ENCODE measurements at regions not wholly inside any gene's neighbourhood (a gene's known extent, or its start where the extent isn't known, plus 50 kb on each side); places are given as distances from the start of the nearest gene placed in this dataset.
"Not testable (repeated sequence)": the region's sequence is repeated elsewhere in the genome, so short reads cannot be mapped to it uniquely, and the experiment has no call there.

DNA sequence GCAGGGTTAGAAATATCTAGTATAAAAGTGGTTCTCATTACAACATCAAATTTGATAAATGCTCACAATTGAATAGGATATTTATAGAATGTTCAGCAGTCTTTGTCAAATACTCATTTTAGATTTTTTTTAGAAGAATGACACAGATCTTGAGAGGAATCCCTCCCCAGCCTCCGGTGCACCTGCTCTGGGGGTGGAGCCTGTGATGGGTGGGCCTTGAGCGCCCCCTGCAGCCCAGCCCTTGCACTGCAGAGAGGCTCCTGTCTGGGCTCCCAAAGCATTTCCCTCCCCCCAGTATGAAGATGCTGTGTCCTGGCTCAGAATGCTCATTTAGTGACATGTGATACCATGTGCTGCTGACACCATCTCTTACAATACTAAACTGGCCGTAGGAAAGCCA, 792.3 kb downstream of the TMEM121 start:
- Histone ChIP-seq H3K27me3 (ENCODE audit: insufficient read depth, poor library complexity, severe bottlenecking) (no peaks in the 10 kb centered on the region), H3K27ac (replicated peaks) (no peak overlapping the region), H3K4me3 (replicated peaks; ENCODE audit: insufficient read depth, low read length) (no peak overlapping the region)
- no peak for TF ChIP-seq POLR2AphosphoS5 (IDR thresholded peaks at IDR 0.05; ENCODE audit: low read depth)
- TF ChIP-seq, protein P1, sequence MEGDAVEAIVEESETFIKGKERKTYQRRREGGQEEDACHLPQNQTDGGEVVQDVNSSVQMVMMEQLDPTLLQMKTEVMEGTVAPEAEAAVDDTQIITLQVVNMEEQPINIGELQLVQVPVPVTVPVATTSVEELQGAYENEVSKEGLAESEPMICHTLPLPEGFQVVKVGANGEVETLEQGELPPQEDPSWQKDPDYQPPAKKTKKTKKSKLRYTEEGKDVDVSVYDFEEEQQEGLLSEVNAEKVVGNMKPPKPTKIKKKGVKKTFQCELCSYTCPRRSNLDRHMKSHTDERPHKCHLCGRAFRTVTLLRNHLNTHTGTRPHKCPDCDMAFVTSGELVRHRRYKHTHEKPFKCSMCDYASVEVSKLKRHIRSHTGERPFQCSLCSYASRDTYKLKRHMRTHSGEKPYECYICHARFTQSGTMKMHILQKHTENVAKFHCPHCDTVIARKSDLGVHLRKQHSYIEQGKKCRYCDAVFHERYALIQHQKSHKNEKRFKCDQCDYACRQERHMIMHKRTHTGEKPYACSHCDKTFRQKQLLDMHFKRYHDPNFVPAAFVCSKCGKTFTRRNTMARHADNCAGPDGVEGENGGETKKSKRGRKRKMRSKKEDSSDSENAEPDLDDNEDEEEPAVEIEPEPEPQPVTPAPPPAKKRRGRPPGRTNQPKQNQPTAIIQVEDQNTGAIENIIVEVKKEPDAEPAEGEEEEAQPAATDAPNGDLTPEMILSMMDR (IDR thresholded peaks at IDR 0.05; ENCODE audit: insufficient read depth, low read length) = peak; percentile 16
- no peak for DNase-seq (ENCODE audit: low read depth in 1 of 2, low spot score in 1 of 2)

DNA sequence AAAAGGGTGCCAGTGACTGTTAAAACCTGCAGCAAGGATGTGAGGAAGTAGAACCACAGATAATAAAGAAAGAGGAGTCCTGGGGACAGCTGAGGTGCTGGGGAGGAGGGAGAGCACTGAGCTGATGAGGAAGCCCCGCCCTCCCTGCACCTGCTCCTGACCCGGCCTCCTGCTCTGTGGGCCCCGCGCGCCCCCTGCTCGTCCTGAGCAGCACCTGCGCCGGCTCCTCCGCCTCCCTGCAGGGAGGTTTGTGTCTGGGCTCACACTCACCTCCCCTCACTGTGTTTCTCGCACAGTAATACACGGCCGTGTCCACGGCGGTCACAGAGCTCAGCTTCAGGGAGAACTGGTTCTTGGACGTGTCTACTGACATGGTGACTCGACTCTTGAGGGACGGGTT, 797.6 kb downstream of the TMEM121 start:
- DNase-seq (ENCODE audit: low read depth in 1 of 2, low spot score in 1 of 2); H3K27ac ChIP-seq (replicated peaks); H3K27me3 ChIP-seq (ENCODE audit: insufficient read depth, poor library complexity, severe bottlenecking); H3K4me3 ChIP-seq (replicated peaks; ENCODE audit: insufficient read depth, low read length): not testable (repeated sequence)

DNA sequence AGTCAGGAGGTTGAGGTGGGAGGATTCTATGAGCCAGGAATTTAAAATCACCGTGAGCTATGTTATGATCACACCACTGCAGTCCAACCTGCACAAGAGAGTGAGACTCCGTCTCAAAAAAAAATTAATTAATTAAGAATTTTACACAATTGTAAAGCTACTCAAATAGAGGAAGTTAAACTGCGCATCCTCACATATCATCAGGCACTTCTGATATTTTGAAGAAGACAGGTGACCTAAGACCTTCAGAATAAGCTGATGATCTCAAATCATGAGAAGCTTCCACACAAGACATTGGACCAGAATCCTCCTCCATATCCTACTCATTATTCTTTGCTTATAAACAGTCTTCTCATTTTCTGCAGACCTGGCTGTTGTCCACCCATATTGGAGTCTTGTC, 800.9 kb downstream of the TMEM121 start:
- no peak for DNase-seq (ENCODE audit: low read depth in 1 of 2, low spot score in 1 of 2)
- H3K4me3 ChIP-seq (replicated peaks; ENCODE audit: insufficient read depth, low read length) = no peak overlapping the region
- no peak for TF ChIP-seq SPI1 (IDR thresholded peaks at IDR 0.05; ENCODE audit: borderline replicate concordance, low read depth)
- TF ChIP-seq, protein P1 (IDR thresholded peaks at IDR 0.05; ENCODE audit: insufficient read depth, low read length) = no peak
- no peak for TF ChIP-seq GABPA (IDR thresholded peaks at IDR 0.05; ENCODE audit: low read depth)
- TF ChIP-seq, protein P2, sequence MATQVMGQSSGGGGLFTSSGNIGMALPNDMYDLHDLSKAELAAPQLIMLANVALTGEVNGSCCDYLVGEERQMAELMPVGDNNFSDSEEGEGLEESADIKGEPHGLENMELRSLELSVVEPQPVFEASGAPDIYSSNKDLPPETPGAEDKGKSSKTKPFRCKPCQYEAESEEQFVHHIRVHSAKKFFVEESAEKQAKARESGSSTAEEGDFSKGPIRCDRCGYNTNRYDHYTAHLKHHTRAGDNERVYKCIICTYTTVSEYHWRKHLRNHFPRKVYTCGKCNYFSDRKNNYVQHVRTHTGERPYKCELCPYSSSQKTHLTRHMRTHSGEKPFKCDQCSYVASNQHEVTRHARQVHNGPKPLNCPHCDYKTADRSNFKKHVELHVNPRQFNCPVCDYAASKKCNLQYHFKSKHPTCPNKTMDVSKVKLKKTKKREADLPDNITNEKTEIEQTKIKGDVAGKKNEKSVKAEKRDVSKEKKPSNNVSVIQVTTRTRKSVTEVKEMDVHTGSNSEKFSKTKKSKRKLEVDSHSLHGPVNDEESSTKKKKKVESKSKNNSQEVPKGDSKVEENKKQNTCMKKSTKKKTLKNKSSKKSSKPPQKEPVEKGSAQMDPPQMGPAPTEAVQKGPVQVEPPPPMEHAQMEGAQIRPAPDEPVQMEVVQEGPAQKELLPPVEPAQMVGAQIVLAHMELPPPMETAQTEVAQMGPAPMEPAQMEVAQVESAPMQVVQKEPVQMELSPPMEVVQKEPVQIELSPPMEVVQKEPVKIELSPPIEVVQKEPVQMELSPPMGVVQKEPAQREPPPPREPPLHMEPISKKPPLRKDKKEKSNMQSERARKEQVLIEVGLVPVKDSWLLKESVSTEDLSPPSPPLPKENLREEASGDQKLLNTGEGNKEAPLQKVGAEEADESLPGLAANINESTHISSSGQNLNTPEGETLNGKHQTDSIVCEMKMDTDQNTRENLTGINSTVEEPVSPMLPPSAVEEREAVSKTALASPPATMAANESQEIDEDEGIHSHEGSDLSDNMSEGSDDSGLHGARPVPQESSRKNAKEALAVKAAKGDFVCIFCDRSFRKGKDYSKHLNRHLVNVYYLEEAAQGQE (IDR thresholded peaks at IDR 0.05; ENCODE audit: insufficient replicate concordance, low read depth) = no peak
- no peak for TF ChIP-seq POLR2AphosphoS5 (IDR thresholded peaks at IDR 0.05; ENCODE audit: low read depth)
- peaks cover 5% of the 10 kb centered on the region for H3K27me3 ChIP-seq (ENCODE audit: insufficient read depth, poor library complexity, severe bottlenecking)
- H3K27ac ChIP-seq (replicated peaks) = no peak overlapping the region

DNA sequence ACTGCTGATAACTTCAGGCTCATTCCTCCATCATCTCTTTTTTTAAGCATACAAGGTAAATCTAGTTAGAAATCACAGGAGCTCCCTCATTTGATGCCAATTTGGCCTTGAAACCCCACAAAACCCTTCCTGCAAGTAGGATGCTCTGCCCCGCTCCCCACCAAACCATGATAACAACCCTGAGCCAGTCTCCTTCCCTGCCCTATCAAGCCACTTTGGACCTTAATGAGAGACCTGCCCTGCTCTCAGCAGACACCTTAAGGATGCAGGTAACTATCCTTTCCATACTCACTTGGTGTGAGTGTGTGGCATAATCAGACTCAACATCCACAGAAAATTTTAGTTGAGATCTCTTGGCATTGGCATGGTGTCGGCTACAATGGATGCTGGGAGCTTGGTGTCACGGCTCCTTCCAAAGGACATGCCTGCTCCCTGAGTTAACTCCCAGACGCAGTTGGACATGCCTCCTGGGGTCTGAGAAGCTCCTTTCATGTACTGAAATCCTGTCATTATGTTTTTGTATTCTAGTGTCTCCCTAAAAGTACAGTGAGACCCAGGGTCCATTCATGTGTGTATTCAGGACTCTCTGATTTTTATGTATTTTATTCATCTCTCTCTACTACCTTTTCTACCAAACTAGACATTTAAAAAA, 801.4 kb downstream of the TMEM121 start:
- not testable (repeated sequence) for H3K27me3 ChIP-seq (ENCODE audit: insufficient read depth, poor library complexity, severe bottlenecking); DNase-seq (ENCODE audit: low read depth in 1 of 2, low spot score in 1 of 2); H3K27ac ChIP-seq (replicated peaks); H3K4me3 ChIP-seq (replicated peaks; ENCODE audit: insufficient read depth, low read length)

DNA sequence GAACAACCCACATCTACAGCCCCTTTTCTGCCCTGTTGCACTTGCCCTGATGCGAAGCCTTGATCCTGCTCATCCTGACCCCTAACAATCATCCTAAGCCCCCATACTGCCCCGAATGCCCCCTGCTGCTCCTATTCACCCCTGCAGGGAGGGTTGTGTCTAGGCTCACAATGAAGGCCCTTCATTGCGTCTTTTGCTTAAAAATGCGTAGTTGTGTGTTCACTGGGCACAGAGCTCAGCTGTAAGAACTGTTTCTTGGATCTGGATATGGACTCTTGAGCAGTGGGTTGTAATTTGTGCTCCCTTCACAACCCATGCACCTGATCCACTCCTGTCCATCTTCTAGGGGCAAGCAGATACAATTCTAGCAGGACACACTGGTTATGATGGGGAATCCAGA, 802.9 kb downstream of the TMEM121 start:
- H3K27ac ChIP-seq (replicated peaks); H3K27me3 ChIP-seq (ENCODE audit: insufficient read depth, poor library complexity, severe bottlenecking); DNase-seq (ENCODE audit: low read depth in 1 of 2, low spot score in 1 of 2); H3K4me3 ChIP-seq (replicated peaks; ENCODE audit: insufficient read depth, low read length): not testable (repeated sequence)

DNA sequence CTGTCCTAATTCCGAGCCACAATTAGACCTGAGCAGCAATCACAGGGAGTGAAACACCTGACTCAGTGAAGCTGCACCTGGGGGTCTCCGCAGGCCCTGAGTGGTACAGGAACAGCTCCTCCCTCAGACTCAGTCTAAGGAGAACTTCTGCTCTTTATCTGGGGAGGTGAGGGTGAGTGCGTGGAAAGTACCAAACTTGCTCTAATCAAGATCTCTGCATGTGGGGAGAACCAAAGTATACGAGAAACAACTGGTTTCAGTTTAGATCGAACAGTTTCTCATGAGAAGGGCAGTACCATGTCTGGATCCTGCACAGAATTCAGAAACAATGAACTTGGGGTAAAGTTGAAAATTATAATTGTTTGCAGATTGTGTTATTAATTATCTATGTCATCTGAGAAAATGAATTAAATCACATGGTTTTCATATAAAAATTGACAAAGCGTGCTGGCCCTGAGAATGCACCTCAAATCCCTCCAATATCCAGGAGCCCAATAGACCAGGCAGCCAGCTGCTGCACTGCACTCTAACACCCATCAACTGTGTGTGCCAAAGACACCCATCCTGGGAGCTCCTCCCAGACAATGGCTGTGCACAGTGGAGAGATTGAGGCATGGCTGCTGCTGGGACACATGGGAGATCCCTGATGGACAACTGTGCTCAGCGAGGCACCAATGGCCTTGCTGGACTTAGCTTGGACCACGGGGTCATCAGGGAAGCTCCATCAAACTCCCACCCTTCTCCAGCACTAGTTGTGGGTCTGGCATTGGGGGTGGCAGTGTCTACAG, 803.8 kb downstream of the TMEM121 start:
- not testable (repeated sequence) for DNase-seq (ENCODE audit: low read depth in 1 of 2, low spot score in 1 of 2); H3K27ac ChIP-seq (replicated peaks); H3K4me3 ChIP-seq (replicated peaks; ENCODE audit: insufficient read depth, low read length); H3K27me3 ChIP-seq (ENCODE audit: insufficient read depth, poor library complexity, severe bottlenecking)
